ENCODE measurements at regions not wholly inside any gene's neighbourhood (a gene's known extent, or its start where the extent isn't known, plus 50 kb on each side); places are given as distances from the start of the nearest gene placed in this dataset.

DNA sequence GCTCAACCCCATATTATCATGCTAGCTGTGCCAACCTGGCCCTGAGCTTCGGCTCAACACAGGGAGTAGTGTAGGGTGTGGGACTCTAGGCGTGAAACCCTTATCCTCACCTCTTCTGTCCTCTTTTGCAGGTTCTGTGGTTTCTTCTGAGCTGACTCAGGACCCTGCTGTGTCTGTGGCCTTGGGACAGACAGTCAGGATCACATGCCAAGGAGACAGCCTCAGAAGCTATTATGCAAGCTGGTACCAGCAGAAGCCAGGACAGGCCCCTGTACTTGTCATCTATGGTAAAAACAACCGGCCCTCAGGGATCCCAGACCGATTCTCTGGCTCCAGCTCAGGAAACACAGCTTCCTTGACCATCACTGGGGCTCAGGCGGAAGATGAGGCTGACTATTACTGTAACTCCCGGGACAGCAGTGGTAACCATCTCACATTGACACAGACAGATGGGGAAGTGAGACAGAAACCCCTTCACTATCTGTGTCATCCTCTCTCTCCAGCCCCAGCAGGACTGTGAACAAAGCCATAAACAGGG, 76.4 kb downstream of the GGTLC2 start:
- Histone ChIP-seq H3K23me2 (ENCODE audit: insufficient read length, low read depth, low read length, poor library complexity, severe bottlenecking) (no peaks in the 10 kb centered on the region), H4K91ac (ENCODE audit: insufficient read length, low read depth, low read length) (no peak overlapping the region), H2BK20ac (ENCODE audit: low read depth, low read length, poor library complexity, severe bottlenecking) (no peak overlapping the region), H2BK12ac (ENCODE audit: insufficient read length, low read depth, low read length) (no peak overlapping the region), H3K27ac (ENCODE audit: insufficient read length, low read depth, low read length) (no peak overlapping the region), H2BK120ac (ENCODE audit: low read depth, low read length, poor library complexity, severe bottlenecking) (no peak overlapping the region), H3T11ph (ENCODE audit: low read length) (no peak overlapping the region), H3K27me3 (ENCODE audit: insufficient read depth, low read length) (peaks cover 8% of the 10 kb centered on the region; the same call in 1 of the 2 replicates), H3K4me2 (ENCODE audit: insufficient read depth, insufficient read length, low read length) (no peak overlapping the region), H3K9me3 (ENCODE audit: control insufficient read depth, low read depth, low read length) (no peaks in the 10 kb centered on the region), H3K18ac (ENCODE audit: insufficient read length, low read depth, low read length) (no peak overlapping the region), H3K4me1 (ENCODE audit: insufficient read depth, low read length) (no peaks in the 10 kb centered on the region), H3K23ac (ENCODE audit: insufficient read length, low read depth, low read length) (no peak overlapping the region), H3K79me2 (ENCODE audit: insufficient read depth, low read length) (no peaks in the 10 kb centered on the region), H4K8ac (replicated peaks; ENCODE audit: insufficient read length, low read depth, low read length) (no peak overlapping the region), H3K14ac (ENCODE audit: insufficient read depth, low read length) (no peak overlapping the region), H2AFZ (ENCODE audit: low read length) (no peak overlapping the region), H2BK15ac (ENCODE audit: low read depth, low read length) (no peak overlapping the region), H3K56ac (ENCODE audit: insufficient read length, low read depth, low read length) (no peak overlapping the region), H2BK5ac (ENCODE audit: insufficient read length, low read length) (no peak overlapping the region), H2AK5ac (ENCODE audit: insufficient read length, low read length) (no peak overlapping the region), H3K79me1 (ENCODE audit: insufficient read depth, low read depth, low read length, poor library complexity, severe bottlenecking) (no peaks in the 10 kb centered on the region), H4K20me1 (ENCODE audit: control insufficient read depth, insufficient read depth, insufficient read length) (no peaks in the 10 kb centered on the region), H3K9ac (ENCODE audit: extremely low read depth, insufficient read length, low read length) (no peak overlapping the region), H3K4ac (ENCODE audit: low read depth, low read length) (no peak overlapping the region), H4K5ac (ENCODE audit: insufficient read length, low read depth, low read length) (no peak overlapping the region)
- Mint-ChIP-seq H3K9me3 (no peaks in the 10 kb centered on the region), H3K27me3 (ENCODE audit: low read depth) (peaks cover 100% of the 10 kb centered on the region), H3K36me3 (ENCODE audit: insufficient read depth in 1 of 3, low read depth in 3 of 3) (no peaks in the 10 kb centered on the region), H3K4me1 (peaks cover 0 to 2% of the 10 kb centered on the region in 2 experiments; a peak in 2 of 4 replicates), H3K4me3 (no peak overlapping the region), H3K27ac (no peak overlapping the region)
- no CpG with 5 or more reads among the region's 6 CpGs for WGBS (ENCODE audit: extremely low coverage, insufficient read length, low lambda C conversion rate)
- TF ChIP-seq, protein P1, sequence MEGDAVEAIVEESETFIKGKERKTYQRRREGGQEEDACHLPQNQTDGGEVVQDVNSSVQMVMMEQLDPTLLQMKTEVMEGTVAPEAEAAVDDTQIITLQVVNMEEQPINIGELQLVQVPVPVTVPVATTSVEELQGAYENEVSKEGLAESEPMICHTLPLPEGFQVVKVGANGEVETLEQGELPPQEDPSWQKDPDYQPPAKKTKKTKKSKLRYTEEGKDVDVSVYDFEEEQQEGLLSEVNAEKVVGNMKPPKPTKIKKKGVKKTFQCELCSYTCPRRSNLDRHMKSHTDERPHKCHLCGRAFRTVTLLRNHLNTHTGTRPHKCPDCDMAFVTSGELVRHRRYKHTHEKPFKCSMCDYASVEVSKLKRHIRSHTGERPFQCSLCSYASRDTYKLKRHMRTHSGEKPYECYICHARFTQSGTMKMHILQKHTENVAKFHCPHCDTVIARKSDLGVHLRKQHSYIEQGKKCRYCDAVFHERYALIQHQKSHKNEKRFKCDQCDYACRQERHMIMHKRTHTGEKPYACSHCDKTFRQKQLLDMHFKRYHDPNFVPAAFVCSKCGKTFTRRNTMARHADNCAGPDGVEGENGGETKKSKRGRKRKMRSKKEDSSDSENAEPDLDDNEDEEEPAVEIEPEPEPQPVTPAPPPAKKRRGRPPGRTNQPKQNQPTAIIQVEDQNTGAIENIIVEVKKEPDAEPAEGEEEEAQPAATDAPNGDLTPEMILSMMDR (conservative IDR thresholded peaks at IDR 0.05): no peak
- DNase-seq: no peak
